Tibial nerve (tissue), 4 donors: ENCODE measurements at regions not wholly inside any gene's neighbourhood (a gene's known extent, or its start where the extent isn't known, plus 50 kb on each side); places are given as distances from the start of the nearest gene placed in this dataset.

Experiments used
- DNase-seq, 2 donors: peaks; one replicate each; pipeline ENCODE4 v3.0.0-alpha.2; 2019; ENCODE audit warnings: low spot score in 2 of 2
- H3K27ac ChIP-seq, 4 donors: fragments of 200-600 bp; sonication (generic) in 3 of 4; one replicate each; pipeline ENCODE4 v1.5.1; 2017 to 2019; ENCODE audit warnings: mild to moderate bottlenecking in 1 of 4
- H3K27me3 ChIP-seq, 2 donors: fragments of 200-600 bp; sonication (generic) in 1 of 2; one replicate each; pipeline versions ENCODE4 v1.5.1 to v1.6.0; 2017 to 2019
- H3K36me3 ChIP-seq, 3 donors: fragments of 200-600 bp; sonication (generic); one replicate each; pipeline ENCODE4 v1.5.1; 2018 to 2019
- H3K4me1 ChIP-seq, 4 donors: fragments of 200-600 bp; sonication (generic) in 3 of 4; one replicate each; pipeline ENCODE4 v1.5.1; 2017 to 2019
- H3K4me3 ChIP-seq, 4 donors: fragments of 200-600 bp; sonication (generic) in 3 of 4; one replicate each; pipeline ENCODE4 v1.5.1; 2017 to 2019; ENCODE audit warnings: mild to moderate bottlenecking in 1 of 4, moderate library complexity in 1 of 4
- H3K9me3 ChIP-seq, 4 donors: fragments of 200-600 bp; sonication (generic) in 3 of 4; one replicate each; pipeline ENCODE4 v1.5.1; 2017 to 2019
- EP300 ChIP-seq, 2 donors: sonication (generic); formaldehyde crosslinking; IDR thresholded peaks; one replicate each; pipeline ENCODE4 v1.6.1; 2017; ENCODE audit warnings: antibody characterized with exemption in 2 of 2, mild to moderate bottlenecking in 1 of 2
- POLR2A ChIP-seq, 2 donors: fragments of 450-650 bp; IDR thresholded peaks; one replicate each; pipeline ENCODE4 v1.6.1; 2017; ENCODE audit warnings: antibody characterized with exemption in 2 of 2, mild to moderate bottlenecking in 2 of 2, moderate library complexity in 2 of 2
- WGBS, 2 donors: methylation state at CpG; one replicate each; pipeline ENCODE4 v1.1.5; 2018; 5-methylcytosine and 5-hydroxymethylcytosine counted together
- TF ChIP-seq, protein P1 (sequence below), 5 experiments: fragments of 200-600 bp in 3 of 5; fragments of 450-650 bp in 2 of 5; sonication (generic) in 3 of 5; IDR thresholded peaks; one replicate each; pipeline ENCODE4 v1.5.1; 2016 to 2019; ENCODE audit warnings: antibody characterized with exemption in 5 of 5, mild to moderate bottlenecking in 3 of 5, moderate library complexity in 2 of 5

DNA sequence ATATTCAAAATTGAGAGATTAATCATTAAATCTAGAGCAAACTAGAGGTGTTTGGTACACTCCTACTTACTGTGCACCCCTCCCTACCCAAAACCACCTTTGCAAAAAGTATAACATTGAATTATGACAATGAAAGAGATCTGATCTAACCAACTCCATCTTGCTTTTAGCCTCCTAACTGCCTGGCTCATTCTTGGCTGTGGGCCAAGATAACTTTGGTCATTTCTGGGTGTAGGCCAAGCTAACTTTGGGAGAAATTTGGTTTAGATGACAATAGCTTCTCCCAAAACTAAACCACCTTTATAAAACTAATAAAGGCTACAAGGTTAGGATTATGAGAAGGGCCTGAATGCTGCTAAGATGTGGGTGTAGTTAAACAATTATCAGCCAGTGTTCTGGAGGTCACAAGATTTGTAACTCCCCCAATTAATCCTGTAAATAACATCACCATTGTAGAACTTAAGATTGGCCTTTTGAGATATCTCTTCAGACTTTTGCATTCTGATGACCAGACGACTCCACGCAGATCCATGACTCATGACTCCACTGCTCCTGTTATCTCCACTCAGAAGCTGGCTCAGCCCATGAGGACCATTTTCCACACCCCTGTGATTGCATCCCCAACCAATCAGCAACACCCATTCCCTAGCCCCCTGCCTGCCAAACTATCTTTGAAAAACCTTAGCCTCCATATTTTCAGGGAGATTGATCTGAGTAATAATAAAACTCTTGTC lies 160.2 kb downstream of the FBXO15 start:
- Histone ChIP-seq H3K27ac (no peak overlapping the region), H3K9me3 (no peaks in the 10 kb centered on the region), H3K4me1 (no peaks in the 10 kb centered on the region), H3K27me3 (no peaks in the 10 kb centered on the region), H3K4me3 (no peak overlapping the region), H3K36me3 (no peaks in the 10 kb centered on the region)
- TF ChIP-seq EP300 (IDR thresholded peaks at IDR 0.05) (no peak), POLR2A (IDR thresholded peaks at IDR 0.05) (no peak)
- TF ChIP-seq, protein P1, sequence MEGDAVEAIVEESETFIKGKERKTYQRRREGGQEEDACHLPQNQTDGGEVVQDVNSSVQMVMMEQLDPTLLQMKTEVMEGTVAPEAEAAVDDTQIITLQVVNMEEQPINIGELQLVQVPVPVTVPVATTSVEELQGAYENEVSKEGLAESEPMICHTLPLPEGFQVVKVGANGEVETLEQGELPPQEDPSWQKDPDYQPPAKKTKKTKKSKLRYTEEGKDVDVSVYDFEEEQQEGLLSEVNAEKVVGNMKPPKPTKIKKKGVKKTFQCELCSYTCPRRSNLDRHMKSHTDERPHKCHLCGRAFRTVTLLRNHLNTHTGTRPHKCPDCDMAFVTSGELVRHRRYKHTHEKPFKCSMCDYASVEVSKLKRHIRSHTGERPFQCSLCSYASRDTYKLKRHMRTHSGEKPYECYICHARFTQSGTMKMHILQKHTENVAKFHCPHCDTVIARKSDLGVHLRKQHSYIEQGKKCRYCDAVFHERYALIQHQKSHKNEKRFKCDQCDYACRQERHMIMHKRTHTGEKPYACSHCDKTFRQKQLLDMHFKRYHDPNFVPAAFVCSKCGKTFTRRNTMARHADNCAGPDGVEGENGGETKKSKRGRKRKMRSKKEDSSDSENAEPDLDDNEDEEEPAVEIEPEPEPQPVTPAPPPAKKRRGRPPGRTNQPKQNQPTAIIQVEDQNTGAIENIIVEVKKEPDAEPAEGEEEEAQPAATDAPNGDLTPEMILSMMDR (IDR thresholded peaks at IDR 0.05), result no peak
- DNase-seq, result no peak
- 82 to 84% methylated on average over 2 of the region's 2 CpGs for WGBS, 2 donors

DNA sequence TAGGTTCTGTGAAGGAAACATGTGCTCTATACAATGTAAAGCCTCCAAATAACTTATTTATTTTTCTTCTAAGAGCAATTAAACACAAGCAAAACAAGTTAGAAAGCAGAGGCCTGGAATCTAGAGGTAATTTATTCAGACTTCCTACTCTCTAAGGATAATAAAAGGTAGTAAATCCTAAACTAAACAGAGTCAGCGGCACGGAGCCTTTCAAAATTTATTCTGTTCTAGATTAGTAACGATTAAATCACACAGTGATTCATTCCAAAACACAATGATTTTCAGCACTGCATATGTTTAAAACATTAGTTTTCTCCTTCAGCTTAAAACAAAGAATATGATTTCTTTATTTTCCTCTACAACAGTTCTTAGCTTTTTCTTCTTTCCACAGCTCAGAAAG lies 160.9 kb downstream of the FBXO15 start:
- Histone ChIP-seq H3K9me3 (no peaks in the 10 kb centered on the region), H3K4me3 (no peak overlapping the region), H3K4me1 (no peaks in the 10 kb centered on the region), H3K27me3 (no peaks in the 10 kb centered on the region), H3K36me3 (no peaks in the 10 kb centered on the region), H3K27ac (no peak overlapping the region)
- WGBS, 2 donors, result 48% methylated on average over 3 of the region's 3 CpGs
- DNase-seq, result no peak
- TF ChIP-seq, protein P1 (IDR thresholded peaks at IDR 0.05), result no peak
- TF ChIP-seq EP300 (IDR thresholded peaks at IDR 0.05) (no peak), POLR2A (IDR thresholded peaks at IDR 0.05) (no peak)

DNA sequence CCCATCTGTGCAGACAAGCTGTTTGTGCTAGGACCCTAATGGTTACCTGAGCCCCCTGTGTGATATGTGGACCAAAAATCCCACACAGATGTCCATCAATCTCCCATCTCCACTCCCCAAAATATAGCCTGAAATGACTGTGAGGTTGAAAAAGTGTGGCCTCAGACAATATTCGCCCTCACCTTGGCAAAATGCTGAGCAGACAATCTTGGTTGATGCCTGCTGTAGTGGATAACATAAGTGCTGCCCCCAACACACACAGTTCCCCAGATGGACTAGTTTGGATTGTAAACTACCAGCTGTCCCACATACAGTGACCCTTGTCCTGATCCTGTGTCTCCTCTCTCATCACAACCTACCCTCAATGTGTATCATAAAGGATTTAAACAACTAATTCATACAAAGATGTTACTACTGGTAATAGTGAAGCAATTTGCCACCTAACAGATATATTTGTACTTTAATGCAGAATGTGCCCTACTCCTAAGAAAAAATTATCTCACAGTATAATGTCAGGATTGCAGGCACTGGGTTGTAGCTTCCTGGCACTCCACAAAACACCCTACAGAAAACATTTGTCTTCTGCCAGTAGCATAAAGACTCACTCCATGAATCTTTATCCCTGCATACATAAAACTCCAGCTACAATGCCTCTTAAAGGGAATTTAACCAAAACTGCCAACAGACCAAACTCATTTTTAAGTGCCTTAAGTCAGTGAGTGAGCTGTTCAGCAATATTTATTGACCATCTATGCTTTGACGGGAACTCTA lies 161.6 kb downstream of the FBXO15 start:
- Histone ChIP-seq H3K4me3 (no peak overlapping the region), H3K27me3 (no peaks in the 10 kb centered on the region), H3K36me3 (no peaks in the 10 kb centered on the region), H3K27ac (no peak overlapping the region), H3K4me1 (no peaks in the 10 kb centered on the region), H3K9me3 (no peaks in the 10 kb centered on the region)
- DNase-seq, result no peak
- 76 to 81% methylated on average over 2 of the region's 2 CpGs for WGBS, 2 donors
- no peak for TF ChIP-seq POLR2A (IDR thresholded peaks at IDR 0.05)
- no peak for TF ChIP-seq EP300 (IDR thresholded peaks at IDR 0.05)
- TF ChIP-seq, protein P1 (IDR thresholded peaks at IDR 0.05), result no peak

DNA sequence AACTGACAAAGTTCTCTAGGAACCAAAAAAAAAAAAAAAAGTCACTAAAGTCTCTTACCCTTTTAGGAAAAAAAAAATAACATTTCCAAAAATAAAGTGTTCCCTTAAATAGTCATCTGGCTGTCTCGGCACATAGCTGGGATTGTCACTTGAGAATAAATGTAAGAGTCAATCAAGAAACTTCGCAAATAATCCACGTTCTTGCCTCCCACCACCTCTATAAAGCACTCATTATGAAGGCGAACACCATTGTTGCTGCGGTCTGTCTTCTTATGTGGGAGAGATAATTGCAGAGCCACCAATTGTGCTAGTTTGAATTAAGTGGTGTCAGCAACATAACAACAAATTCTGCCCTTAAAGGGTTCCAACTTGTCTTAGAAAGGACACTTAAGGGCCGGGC lies 163.7 kb downstream of the FBXO15 start:
- no peak for DNase-seq
- Histone ChIP-seq H3K27ac (no peak overlapping the region), H3K4me3 (no peak overlapping the region), H3K4me1 (no peaks in the 10 kb centered on the region), H3K9me3 (no peaks in the 10 kb centered on the region), H3K36me3 (no peaks in the 10 kb centered on the region), H3K27me3 (no peaks in the 10 kb centered on the region)
- WGBS, 2 donors, result 69 to 77% methylated on average over 6 of the region's 6 CpGs
- TF ChIP-seq, protein P1 (IDR thresholded peaks at IDR 0.05), result no peak
- no peak for TF ChIP-seq POLR2A (IDR thresholded peaks at IDR 0.05)
- TF ChIP-seq EP300 (IDR thresholded peaks at IDR 0.05), result no peak

DNA sequence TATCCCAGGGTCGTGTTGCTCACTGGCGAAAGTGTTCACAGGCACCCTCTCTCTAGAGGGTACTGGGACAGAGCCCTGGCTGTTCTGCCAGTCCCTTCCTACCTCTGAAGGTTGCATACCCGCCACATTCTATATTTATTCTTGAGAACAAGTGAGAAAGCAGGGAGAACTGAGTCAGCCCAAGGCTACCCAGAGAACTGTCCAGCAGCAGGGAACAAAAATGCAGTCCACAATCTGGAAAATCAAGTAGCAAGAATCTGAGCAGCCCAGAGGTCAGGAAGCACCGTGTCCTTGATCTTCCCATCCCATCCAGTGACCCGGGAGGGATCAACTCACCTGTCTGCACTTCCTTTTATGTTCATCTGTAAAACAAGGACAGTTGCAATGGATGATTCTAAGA lies 164.1 kb downstream of the FBXO15 start:
- Histone ChIP-seq H3K27me3 (no peaks in the 10 kb centered on the region), H3K36me3 (no peaks in the 10 kb centered on the region), H3K9me3 (no peaks in the 10 kb centered on the region), H3K27ac (no peak overlapping the region), H3K4me3 (no peak overlapping the region), H3K4me1 (no peaks in the 10 kb centered on the region)
- DNase-seq, result no peak
- WGBS, 2 donors, result 76 to 83% methylated on average over 5 of the region's 5 CpGs
- TF ChIP-seq EP300 (IDR thresholded peaks at IDR 0.05) (no peak), POLR2A (IDR thresholded peaks at IDR 0.05) (no peak)
- TF ChIP-seq, protein P1 (IDR thresholded peaks at IDR 0.05), result no peak
